GM21786 (cell line): ENCODE measurements at regions not wholly inside any gene's neighbourhood (a gene's known extent, or its start where the extent isn't known, plus 50 kb on each side); places are given as distances from the start of the nearest gene placed in this dataset.

Experiments used
- ATAC-seq: cut with Tn5 transposase; IDR thresholded peaks from one replicate; pipeline ENCODE4 v1.9.1; 2021; ENCODE audit not compliant: unreplicated experiment

DNA sequence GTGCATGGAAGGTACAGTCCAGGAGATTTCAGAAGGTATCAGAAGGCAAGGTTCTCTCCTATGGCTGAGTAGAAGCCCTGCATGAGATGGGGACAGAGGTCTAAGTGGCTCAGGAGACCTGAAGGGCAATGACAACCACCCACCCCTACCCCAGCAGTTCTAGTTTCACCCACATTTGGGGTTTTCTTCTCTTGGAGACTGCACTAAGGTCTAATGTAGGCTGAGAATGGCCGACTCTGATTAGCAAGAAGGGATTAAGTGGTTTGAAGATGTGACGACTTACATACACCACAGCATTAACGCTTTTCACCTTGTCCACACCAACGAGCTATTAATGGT lies 71.7 kb upstream of the SOX5 start:
- no peak for ATAC-seq

- no peak for ATAC-seq
Observed at GRCh38 chr12:24020397-24021163, 71.1 kb upstream of the SOX5 start.

DNA sequence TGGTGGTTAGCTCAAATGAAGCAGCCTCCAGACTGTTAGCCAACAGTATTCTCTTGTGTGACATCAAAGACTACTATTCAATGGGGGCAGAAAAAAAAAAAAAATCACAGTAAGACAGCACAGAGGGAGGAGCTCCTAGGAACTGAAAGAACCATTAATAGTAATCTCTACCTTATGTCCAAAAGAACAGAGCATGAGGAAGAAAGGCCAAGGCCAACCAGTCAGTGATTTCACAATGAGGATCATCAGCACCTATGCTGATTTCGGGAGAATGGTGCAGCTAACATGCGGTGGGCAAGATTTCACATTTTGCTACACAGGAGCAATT lies 66.3 kb upstream of the SOX5 start:
- ATAC-seq = no peak

- ATAC-seq = no peak
Observed at GRCh38 chr12:24014915-24015832, 65.7 kb upstream of the SOX5 start.

DNA sequence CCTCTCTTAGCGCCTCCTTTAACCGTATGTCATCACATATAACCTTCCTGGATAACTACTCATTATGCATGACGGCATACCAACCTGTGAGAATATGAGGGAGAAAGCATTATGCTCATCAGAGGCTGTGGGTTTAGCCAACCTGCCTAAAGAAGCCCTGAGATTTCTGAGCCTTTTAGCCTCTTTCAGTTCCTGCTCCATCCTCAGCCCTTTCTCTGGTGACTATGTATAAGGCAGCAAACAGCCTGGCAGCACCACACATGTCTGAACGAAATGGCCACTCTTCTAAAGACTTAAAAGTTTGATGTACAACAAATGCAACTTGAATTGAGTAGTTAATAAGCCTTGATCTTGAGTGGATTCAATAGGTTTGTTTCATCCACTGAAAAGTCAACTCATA lies 64.8 kb upstream of the SOX5 start:
- no peak for ATAC-seq

GRCh38 chr12:24012528-24012927 lies 63.1 kb upstream of the SOX5 start:
- ATAC-seq = no peak

DNA sequence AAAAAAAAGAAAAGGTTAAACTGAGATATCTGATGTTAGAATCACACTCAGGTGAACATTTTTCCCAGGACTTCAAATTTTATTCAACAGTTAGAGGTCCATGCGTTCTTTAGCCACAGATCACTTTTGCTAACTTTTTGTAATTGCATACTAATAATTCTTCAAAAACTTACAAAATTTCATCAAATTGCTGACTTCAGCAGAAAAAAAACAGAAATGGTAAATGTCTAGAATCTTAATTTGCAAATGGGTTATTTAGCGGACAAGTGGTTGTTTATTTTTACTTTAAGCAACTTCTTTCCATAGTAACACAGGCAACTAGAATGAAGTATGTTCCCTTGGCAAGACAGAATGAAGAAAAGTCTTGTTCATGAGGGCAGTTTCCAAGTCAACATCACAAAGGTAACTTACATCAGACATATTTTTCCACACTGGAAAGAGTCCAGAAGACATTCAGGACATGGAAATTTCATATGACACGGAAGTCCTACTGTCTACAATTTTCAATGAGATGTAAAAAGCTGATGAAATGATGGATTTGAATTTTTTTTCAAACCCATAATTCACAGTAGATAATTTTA lies 62.5 kb upstream of the SOX5 start:
- no peak for ATAC-seq

DNA sequence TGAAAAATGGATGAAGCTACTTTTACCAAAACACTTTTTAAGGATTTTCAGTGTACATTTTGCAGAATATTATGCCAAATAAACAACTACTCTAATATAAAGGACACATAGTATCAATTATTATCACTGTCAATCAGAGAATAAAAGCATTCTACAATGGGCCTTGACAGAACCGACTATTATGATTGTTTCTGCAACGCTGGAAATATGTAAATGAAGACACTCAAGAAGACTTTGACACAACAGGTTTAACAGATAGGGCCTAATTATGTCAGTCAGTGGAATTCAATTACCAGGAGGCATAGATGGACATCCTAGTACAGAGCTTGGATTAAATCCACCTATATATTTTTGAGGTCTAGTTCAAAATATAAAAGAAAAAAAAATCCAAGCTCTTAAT lies 58.7 kb upstream of the SOX5 start:
- ATAC-seq = no peak
